Left ventricle myocardium inferior (tissue), 1 donor: ENCODE measurements at regions not wholly inside any gene's neighbourhood (a gene's known extent, or its start where the extent isn't known, plus 50 kb on each side); places are given as distances from the start of the nearest gene placed in this dataset.

ENCODE experiments used
- DNase-seq: peaks from one replicate; pipeline ENCODE4 v3.0.0-alpha.2; 2020
- H3K27ac ChIP-seq: fragments of 200-600 bp; replicated peaks from 2 replicates; pipeline ENCODE4 v1.8.0; 2021
- H3K27me3 ChIP-seq: fragments of 200-600 bp; 2 replicates; pipeline ENCODE4 v1.8.0; 2021; ENCODE audit warnings: low read depth
- H3K36me3 ChIP-seq: fragments of 200-600 bp; 2 replicates; pipeline ENCODE4 v1.8.0; 2021
- H3K4me1 ChIP-seq: fragments of 200-600 bp; 2 replicates; pipeline ENCODE4 v1.8.0; 2021
- H3K4me3 ChIP-seq: fragments of 200-600 bp; 2 replicates; pipeline ENCODE4 v1.8.0; 2021; ENCODE audit warnings: mild to moderate bottlenecking, moderate library complexity
- H3K9me3 ChIP-seq: fragments of 200-600 bp; replicated peaks from 2 replicates; pipeline ENCODE4 v1.8.0; 2021
- CTCF ChIP-seq: fragments of 200-600 bp; IDR thresholded peaks from 2 replicates; pipeline ENCODE4 v1.8.0; 2021; ENCODE audit warnings: antibody characterized with exemption, mild to moderate bottlenecking, borderline replicate concordance
- intact Hi-C: fragments of 100-400 bp; cut with micrococcal nuclease; formaldehyde crosslinking; loops from one replicate; pipeline ENCODE4 v1.11.0; 2022
- donor health status: DM: no; HTN: yes; CAD: no; lungs with severe emphysema.

DNA sequence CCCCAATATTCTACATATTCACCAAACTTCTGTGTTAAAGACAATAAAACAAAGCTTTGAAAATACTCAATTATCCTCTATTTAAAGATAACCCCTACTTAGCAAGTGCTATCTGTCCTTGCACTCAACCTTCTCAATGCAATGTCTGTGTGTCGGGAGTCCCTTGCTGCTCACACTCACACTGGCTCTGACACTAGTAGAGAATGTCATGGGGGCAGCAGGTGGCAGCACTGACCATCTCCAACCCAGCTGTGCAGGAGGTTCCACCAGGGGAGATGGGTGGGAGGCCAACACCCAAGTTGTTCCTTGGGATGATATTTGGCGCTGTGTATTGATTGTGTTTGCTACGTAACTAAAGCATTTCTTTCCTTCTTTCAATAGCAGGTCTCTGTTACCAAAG, 59.4 kb upstream of the SIMC1 start:
- Histone ChIP-seq H3K27ac (no peak overlapping the region), H3K4me3 (no peak overlapping the region), H3K9me3 (peaks cover 7% of the 10 kb centered on the region), H3K4me1 (no peaks in the 10 kb centered on the region), H3K27me3 (peaks cover 92% of the 10 kb centered on the region), H3K36me3 (no peaks in the 10 kb centered on the region)
- no peak for TF ChIP-seq CTCF
- intact Hi-C loops = no loop called here
- no peak for DNase-seq

DNA sequence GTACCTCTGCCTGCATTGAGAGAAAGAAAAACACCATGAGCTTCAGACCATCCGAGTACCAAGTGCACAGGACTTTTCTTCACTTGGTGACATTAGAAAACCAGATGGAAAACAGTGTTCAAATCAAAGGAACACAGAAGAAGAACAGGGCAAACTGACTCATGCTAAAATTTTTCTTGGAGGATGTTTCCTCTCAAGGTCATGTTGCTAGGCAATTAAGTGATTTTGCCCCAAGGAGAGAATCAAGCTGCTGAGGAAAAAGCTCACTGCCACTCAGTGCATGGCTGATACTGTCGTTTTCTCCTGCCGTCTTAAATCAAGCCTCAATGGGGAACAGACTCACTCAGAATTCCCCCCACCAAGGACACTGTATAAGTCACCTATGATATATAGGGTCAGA, 57.9 kb upstream of the SIMC1 start:
- Histone ChIP-seq H3K36me3 (no peaks in the 10 kb centered on the region), H3K9me3 (peaks cover 7% of the 10 kb centered on the region), H3K4me3 (no peak overlapping the region), H3K4me1 (no peaks in the 10 kb centered on the region), H3K27ac (no peak overlapping the region), H3K27me3 (peaks cover 78% of the 10 kb centered on the region)
- intact Hi-C loops = no loop called here
- TF ChIP-seq CTCF = no peak
- DNase-seq = no peak

- no peak for DNase-seq
- Histone ChIP-seq H3K27ac (no peak overlapping the region), H3K36me3 (no peaks in the 10 kb centered on the region), H3K4me3 (no peak overlapping the region), H3K27me3 (peaks cover 78% of the 10 kb centered on the region), H3K4me1 (no peaks in the 10 kb centered on the region), H3K9me3 (peaks cover 7% of the 10 kb centered on the region)
- intact Hi-C loops = no loop called here
- no peak for TF ChIP-seq CTCF
Observed at GRCh38 chr5:176180781-176181180, 57.4 kb upstream of the SIMC1 start.

DNA sequence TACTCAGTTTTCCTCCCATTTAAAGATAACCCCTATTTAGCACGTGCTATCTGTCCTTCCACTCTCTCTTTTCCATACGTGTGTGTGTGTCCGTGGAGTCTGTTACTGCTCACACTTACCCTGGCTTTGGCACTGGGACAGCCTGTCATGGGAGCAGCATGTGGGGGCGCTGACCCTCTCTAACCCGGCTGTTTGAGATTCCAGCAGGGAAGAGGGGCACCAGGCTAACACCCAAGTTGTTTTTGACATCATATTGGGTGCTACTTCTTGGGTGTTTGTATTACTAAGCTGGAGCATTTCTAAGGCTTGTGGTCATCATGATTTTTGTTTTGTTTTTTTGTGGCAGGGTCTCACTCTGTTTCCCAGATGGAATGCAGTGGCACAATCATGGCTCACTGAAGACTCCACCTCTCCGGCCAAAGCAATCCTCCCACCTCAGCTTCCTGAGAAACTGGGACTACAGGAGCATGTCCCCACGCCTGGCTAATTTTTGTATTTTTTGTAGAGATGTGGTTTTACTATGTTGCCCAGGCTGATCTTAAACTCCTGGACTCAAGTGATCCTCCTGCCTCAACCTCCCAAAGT, 56.9 kb upstream of the SIMC1 start:
- peaks cover 76% of the 10 kb centered on the region for H3K27me3 ChIP-seq
- no peak for TF ChIP-seq CTCF
- intact Hi-C loops = no loop called here

DNA sequence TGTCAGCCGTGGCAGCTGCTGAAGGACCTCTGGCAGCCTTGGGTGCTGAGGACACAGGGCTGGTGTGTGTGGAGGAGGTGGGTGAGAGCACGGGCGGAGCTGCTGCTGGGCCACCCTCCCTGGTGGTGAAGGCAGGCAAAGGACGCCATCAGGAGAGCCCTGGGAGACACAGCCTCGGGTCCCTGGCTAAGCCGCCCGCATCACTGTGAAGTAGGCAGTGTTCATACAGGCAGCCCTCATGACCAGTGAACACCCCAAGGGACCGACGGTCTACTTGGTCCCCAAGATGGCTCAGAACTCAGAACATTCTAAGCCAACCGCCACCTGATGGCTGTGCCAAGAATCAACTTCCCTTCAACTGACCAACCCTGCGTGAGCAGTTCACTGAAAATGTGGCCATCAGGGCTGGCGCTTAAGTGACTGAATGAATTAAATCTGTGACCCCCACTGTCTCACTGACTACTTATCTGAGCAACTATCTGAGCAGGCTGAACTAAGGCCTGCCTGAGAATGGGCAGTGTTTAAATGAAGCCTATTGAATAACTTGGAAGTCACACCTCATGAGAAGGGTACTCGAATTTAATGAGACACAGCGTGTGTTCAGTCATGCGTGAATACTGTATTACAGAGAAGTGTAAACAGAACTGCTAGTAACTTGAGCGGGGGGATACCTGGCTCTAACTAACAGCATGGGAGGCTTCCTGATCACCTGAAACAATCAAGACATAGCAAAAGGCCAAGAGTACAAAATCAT, 54.7 kb upstream of the SIMC1 start:
- Histone ChIP-seq H3K27me3 (peaks cover 69% of the 10 kb centered on the region), H3K4me1 (no peaks in the 10 kb centered on the region), H3K36me3 (no peaks in the 10 kb centered on the region), H3K4me3 (no peak overlapping the region), H3K9me3 (peaks cover 5% of the 10 kb centered on the region), H3K27ac (no peak overlapping the region)
- TF ChIP-seq CTCF = no peak
- no peak for DNase-seq
- intact Hi-C loops = no loop called here

More for the DNA sequence above, 56.9 kb upstream of the SIMC1 start:
- Histone ChIP-seq H3K4me1 (no peaks in the 10 kb centered on the region), H3K36me3 (no peaks in the 10 kb centered on the region), H3K27ac (no peak overlapping the region), H3K9me3 (peaks cover 7% of the 10 kb centered on the region), H3K4me3 (no peak overlapping the region)
- no peak for DNase-seq
